HEK293 (cell line): ENCODE measurements at regions not wholly inside any gene's neighbourhood (a gene's known extent, or its start where the extent isn't known, plus 50 kb on each side); places are given as distances from the start of the nearest gene placed in this dataset.

Experiments
- MEIS1 ChIP-seq: sonication (generic); formaldehyde crosslinking; IDR thresholded peaks from 2 replicates; pipeline ENCODE4 v1.8.1; 2022; ENCODE audit warnings: missing genetic modification reagents, mild to moderate bottlenecking, borderline replicate concordance
- REST ChIP-seq: fragments of 450-650 bp; formaldehyde crosslinking; IDR thresholded peaks from 2 replicates; pipeline ENCODE4 v1.5.1; 2016; ENCODE audit warnings: missing biosample characterization, missing genetic modification characterization
- ZNF324 ChIP-seq: fragments of 450-650 bp; formaldehyde crosslinking; IDR thresholded peaks from 2 replicates; pipeline ENCODE4 v1.5.1; 2016; ENCODE audit warnings: missing biosample characterization, missing genetic modification characterization
- ZNF341 ChIP-seq: fragments of 450-650 bp; formaldehyde crosslinking; IDR thresholded peaks from 2 replicates; pipeline ENCODE4; 2016; ENCODE audit warnings: low read depth, missing biosample characterization, missing genetic modification characterization
- ZNF658 ChIP-seq: fragments of 450-650 bp; formaldehyde crosslinking; IDR thresholded peaks from 2 replicates; pipeline ENCODE4; 2016; ENCODE audit warnings: missing biosample characterization, missing genetic modification characterization
- ZNF777 ChIP-seq: fragments of 450-650 bp; formaldehyde crosslinking; IDR thresholded peaks from 2 replicates; pipeline ENCODE4 v1.5.1; 2017; ENCODE audit warnings: missing biosample characterization, missing genetic modification characterization, borderline replicate concordance
- ZSCAN23 ChIP-seq: fragments of 450-650 bp; formaldehyde crosslinking; IDR thresholded peaks from 2 replicates; pipeline ENCODE4 v1.5.1; 2016; ENCODE audit warnings: missing biosample characterization, missing genetic modification characterization
- TF ChIP-seq, protein P1 (sequence below): fragments of 450-650 bp; formaldehyde crosslinking; IDR thresholded peaks from 2 replicates; pipeline ENCODE4 v1.5.1; 2016; ENCODE audit warnings: missing biosample characterization, missing genetic modification characterization
- TF ChIP-seq, protein P2 (sequence below): fragments of 450-650 bp; formaldehyde crosslinking; conservative IDR thresholded peaks from 2 replicates; pipeline ENCODE4 v1.5.1; 2016; ENCODE audit warnings: low read depth, missing biosample characterization, missing genetic modification characterization
- TF ChIP-seq, protein P3 (sequence below): fragments of 450-650 bp; formaldehyde crosslinking; IDR thresholded peaks from 2 replicates; pipeline ENCODE4 v1.5.1; 2016; ENCODE audit warnings: missing biosample characterization, missing genetic modification characterization

GRCh38 chr10:78199759-78200158, 166.1 kb downstream of the RPS24 start:
- TF ChIP-seq ZNF658 (tag by site-specific recombination): no peak
- TF ChIP-seq, protein P1, sequence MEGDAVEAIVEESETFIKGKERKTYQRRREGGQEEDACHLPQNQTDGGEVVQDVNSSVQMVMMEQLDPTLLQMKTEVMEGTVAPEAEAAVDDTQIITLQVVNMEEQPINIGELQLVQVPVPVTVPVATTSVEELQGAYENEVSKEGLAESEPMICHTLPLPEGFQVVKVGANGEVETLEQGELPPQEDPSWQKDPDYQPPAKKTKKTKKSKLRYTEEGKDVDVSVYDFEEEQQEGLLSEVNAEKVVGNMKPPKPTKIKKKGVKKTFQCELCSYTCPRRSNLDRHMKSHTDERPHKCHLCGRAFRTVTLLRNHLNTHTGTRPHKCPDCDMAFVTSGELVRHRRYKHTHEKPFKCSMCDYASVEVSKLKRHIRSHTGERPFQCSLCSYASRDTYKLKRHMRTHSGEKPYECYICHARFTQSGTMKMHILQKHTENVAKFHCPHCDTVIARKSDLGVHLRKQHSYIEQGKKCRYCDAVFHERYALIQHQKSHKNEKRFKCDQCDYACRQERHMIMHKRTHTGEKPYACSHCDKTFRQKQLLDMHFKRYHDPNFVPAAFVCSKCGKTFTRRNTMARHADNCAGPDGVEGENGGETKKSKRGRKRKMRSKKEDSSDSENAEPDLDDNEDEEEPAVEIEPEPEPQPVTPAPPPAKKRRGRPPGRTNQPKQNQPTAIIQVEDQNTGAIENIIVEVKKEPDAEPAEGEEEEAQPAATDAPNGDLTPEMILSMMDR: no peak
- no peak for TF ChIP-seq MEIS1 (CRISPR knock-in tag)
- TF ChIP-seq, protein P2, sequence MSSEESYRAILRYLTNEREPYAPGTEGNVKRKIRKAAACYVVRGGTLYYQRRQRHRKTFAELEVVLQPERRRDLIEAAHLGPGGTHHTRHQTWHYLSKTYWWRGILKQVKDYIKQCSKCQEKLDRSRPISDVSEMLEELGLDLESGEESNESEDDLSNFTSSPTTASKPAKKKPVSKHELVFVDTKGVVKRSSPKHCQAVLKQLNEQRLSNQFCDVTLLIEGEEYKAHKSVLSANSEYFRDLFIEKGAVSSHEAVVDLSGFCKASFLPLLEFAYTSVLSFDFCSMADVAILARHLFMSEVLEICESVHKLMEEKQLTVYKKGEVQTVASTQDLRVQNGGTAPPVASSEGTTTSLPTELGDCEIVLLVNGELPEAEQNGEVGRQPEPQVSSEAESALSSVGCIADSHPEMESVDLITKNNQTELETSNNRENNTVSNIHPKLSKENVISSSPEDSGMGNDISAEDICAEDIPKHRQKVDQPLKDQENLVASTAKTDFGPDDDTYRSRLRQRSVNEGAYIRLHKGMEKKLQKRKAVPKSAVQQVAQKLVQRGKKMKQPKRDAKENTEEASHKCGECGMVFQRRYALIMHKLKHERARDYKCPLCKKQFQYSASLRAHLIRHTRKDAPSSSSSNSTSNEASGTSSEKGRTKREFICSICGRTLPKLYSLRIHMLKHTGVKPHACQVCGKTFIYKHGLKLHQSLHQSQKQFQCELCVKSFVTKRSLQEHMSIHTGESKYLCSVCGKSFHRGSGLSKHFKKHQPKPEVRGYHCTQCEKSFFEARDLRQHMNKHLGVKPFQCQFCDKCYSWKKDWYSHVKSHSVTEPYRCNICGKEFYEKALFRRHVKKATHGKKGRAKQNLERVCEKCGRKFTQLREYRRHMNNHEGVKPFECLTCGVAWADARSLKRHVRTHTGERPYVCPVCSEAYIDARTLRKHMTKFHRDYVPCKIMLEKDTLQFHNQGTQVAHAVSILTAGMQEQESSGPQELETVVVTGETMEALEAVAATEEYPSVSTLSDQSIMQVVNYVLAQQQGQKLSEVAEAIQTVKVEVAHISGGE: no peak
- no peak for TF ChIP-seq ZSCAN23 (tag by site-specific recombination)
- TF ChIP-seq REST (tag by site-specific recombination): no peak
- no peak for TF ChIP-seq ZNF777 (tag by site-specific recombination)
- TF ChIP-seq ZNF324: no peak
- TF ChIP-seq ZNF341 (tag by site-specific recombination): no peak
- TF ChIP-seq, protein P3, sequence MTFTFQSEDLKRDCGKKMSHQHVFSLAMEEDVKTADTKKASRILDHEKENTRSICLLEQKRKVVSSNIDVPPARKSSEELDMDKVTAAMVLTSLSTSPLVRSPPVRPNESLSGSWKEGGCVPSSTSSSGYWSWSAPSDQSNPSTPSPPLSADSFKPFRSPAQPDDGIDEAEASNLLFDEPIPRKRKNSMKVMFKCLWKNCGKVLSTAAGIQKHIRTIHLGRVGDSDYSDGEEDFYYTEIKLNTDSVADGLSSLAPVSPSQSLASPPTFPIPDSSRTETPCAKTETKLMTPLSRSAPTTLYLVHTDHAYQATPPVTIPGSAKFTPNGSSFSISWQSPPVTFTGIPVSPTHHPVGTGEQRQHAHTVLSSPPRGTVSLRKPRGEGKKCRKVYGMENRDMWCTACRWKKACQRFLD: no peak
